ENCODE measurements at regions not wholly inside any gene's neighbourhood (a gene's known extent, or its start where the extent isn't known, plus 50 kb on each side); places are given as distances from the start of the nearest gene placed in this dataset.

DNA sequence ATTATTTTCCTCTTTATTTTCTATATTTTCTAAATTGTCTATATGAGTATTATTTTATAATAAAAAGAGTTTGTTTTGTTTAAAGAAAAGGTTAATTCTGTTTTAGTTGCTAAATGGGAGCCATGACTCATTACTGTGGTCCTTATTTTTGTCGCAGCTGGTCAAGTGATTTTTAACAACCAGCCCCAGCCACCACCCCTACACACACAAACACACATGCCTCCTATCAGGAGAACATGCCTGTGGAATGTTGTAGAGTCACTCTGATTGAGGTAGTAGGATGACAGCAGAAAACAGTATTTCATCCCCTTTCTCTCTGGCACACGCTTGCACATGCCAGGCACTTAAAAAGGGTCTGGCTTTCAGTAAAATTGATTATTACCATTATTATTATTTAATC lies 68.6 kb upstream of the GDF10 start:
- no peak for DNase-seq (ENCODE audit: low read depth)

DNA sequence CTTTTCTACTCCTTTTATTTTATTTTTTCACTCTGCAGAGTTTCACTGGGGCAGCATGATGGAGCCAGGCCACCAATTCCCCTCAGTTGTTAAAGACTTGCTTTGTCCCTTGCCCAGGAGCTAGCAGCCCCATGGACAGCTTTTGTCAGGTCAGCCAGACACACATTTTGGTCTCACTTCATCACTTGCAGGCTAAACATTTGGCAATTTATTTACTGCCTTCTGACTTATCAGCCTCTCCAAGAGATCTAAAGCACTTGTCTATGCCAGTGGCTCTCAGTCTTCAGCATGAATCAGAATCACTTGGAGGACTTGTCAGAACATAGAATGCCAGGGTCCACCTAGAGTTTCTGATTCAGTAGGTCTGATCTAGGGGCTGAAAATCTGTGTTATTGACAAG lies 66.4 kb upstream of the GDF10 start:
- no peak for DNase-seq (ENCODE audit: low read depth)

DNA sequence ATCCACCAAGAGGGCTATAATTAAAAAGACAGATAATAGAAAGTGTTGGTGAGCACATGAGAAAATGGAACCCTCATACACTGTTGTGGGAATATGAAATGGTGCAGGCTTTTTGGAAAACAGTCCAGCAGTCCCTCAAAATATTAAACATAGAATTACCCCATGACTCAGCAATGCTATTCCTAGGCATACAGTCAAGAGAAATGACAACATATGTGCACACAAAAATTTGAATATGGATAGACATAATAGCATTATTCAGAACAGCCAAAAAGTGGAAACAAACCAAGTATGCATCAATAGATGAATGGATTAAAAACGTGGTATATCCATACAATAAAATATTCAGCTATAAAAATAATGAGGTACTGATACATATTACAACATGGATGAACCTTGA lies 64.5 kb upstream of the GDF10 start:
- DNase-seq (ENCODE audit: low read depth) = no peak

DNA sequence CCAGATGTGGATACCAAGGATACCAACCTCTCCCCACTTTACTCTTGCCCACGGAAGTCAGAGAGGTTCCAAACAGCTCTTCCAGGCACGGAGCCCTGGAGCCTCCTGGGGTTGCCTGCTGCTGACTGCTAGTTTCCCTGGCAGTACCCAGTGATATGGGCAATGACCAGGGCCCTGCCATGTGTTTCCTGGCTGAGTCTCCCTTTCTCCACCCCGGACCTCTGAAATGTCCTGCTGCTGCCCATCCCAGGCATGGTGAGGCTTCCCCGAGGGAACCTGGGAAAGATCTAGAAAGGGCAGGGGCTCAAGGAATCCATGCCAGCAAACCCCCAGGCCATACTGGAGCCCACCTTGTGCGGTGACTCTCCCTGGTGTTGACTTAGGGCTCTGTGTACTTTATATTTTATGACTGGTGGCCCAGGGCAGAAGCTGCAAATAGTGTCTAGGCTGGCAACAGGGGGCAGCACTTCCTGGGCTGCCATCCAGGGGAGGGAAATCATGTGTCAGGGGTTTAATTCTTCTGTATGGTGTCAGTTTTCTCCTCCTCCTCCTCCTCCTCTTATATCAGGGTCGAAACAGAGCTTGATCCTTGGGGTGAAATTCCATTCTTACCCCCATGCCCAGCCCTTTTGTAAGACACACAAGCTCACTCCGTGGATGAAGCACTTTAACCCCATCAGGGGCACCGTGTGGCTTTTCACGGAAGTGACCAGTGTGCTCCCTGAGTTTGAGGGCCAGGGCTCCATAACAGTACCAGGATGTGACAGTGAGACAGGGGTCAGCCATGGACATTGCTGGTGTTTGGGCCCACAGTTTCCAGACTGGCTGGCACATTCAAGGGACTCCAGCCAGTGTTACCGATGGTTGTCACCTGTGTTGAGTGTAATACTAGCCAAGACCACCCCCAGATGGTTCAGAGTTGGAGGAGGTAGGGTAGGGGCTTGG lies 62.4 kb upstream of the GDF10 start:
- DNase-seq (ENCODE audit: low read depth) = no peak

DNA sequence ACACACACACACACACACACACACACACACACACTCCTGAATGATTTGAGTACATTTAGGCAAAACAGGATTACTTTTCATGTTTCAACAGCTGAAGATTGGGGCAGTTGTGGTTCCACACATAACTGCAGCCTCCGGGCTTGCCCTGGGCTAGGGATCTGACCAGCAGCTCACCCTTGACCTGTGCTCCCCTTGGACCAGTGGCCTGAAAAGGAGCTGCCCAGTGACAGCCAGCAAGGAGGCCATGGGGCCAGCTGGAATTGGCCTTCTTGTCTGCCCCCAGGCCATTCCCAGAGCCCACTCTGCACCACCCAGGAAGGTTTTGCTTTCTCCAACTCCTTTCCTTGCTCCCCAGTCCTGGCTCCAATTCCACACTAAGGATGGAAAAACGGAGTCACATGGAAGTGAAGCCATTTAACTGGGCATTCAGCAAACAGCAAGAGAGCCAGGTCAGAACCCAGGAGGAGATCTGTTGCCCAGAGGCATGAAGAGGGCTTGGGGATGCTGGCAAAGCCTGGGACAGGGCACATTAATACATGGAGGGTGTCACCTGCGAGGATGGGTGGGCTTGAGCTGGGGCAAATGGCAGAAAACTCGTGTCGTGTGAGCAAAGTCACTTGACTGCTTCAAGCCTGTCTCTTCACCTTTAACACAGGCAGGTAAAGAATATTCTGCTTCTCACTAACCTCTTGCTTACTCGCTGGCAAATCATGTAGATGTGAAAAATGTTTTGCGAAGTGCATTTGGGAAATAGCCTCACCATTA lies 61.5 kb upstream of the GDF10 start:
- no peak for DNase-seq (ENCODE audit: low read depth)

DNA sequence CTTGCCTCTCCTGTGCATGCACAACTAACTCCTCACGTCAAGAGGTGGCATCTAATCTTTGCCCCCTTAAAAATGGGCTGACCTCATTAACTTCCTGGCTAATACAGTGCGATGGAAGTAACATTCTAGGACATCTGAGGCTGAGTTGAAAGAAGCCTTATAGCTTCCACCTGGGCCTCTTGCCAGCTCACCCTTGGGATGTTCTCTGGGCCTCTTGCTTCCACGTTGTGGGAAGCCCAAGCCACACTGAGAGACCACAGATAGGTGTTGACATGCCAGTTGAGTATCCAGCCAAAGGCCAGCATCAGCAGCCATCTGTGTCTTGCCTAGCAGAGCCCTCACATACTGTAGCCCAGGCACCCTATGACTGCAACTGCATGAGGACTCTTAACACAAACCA lies 60.8 kb upstream of the GDF10 start:
- DNase-seq (ENCODE audit: low read depth) = no peak

DNA sequence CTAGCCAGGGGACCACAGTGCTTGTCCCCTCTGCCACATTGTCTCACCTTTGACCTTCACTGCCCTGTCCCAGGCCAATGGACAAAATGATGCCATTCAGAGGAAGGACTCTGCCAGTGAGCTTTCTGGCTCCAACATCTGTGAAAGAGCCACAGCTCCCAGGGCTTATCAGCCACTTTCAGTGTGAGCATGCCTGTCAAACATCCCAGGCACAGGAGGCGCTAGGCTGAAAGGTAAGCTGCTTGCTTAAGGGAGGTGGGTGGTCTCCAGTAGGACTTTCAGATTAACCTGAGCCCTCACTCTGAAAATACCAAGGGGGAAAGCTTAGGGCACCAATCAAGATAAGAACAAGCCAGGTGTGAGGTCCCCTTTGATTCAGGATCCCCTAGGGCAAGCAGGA lies 59.8 kb upstream of the GDF10 start:
- DNase-seq (ENCODE audit: low read depth) = no peak

DNA sequence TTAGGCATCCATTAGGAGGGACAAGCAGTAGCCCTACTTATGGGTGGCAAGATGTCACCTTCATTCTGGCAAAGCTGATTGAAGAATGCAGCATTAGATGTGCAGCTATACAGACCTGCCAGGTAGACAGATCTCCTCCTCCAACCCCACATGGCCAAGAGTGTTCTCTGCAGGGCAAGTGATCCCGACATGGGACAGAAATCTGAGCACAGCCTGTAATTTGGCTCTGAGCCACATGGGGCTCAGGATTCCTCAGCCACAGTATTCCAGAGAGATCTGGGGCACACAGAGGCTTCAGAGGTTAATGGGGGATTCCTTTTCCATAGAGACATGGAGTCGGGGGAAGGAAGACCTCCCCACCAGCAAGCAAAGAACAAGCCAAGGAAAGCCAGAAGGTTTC lies 58.7 kb upstream of the GDF10 start:
- DNase-seq (ENCODE audit: low read depth) = no peak

DNA sequence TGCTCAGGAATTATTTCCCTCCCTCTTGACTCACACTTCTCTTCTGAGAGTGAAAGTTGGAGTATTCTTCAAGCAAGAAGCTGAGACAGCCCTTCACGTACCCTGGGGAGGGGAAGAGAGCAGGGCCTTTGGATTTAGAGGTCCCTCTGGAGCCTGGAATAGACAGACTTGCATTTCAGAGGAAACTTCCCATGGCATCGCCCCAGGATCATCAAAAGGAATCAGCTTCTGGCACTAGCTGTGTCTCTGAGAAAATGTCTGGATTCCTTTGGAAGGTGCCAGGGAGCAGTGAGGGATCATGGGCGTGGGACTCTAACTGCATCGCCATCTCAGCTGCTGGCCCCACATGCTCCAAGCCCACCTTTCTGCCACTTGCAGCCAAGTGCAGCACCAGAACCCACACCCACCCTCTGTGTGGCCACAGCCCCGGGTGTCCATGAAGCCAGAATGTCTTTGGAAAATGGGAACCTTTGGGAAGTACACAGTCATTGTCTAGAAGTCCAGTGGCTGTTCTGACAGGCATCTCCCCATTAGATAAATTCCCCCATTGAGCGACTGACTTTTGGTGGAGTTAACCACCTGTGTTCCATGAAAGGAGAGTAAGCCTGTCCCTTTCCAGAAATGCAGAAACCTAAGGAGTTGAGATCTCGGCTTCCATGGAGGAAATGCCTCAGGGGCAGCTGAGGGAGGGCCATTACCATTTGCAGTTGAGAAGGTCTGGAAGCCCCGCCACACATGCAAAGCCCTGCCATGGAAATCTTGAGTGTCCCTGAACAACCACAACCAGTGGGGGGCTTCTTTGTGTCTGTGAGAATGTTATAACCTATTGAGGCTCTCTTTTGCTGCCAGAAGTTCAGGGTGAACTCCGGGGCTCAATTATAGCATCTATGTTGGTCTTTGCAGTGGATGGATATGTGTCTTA lies 57.8 kb upstream of the GDF10 start:
- no peak for DNase-seq (ENCODE audit: low read depth)

DNA sequence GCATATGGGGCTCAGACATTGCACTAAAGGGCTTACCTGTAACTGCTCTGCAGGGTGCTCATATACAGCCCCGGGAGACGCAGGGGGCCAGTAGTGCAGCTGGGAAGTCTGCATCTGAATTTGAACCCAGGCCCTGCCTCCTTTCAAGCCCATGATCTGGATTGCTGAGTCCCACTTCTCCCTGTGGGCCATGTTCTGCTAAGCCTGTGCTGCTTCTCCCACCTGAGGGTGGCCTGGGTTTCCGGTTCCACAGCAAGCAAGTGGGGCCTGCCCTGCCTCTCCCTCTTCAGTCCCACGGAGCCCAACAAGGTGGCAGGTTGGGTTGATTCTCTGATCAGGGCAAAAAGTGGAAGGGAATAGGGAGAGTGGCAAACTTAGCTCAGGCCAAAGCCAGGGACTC lies 56.6 kb upstream of the GDF10 start:
- no peak for DNase-seq (ENCODE audit: low read depth)

DNA sequence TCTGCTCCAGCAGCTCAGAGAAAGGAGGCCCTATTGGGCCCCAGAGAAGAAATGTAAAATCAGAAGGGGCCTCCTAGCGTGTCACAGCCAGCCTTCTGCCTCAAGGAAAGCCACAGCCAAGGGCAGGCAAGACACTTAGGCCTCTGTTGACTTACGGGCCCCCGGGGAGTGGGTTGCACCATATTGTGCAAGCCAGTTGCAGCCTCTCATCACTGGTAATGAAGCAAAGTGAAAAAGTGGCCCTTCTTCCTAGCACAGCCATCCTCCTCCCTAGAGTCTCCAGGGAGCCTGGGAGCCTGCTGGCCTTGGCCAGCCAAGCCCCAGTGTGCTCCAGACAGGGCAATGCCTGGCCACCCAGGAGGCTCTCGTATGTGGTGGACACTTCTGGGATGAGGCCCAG lies 56.2 kb upstream of the GDF10 start:
- DNase-seq (ENCODE audit: low read depth) = no peak

DNA sequence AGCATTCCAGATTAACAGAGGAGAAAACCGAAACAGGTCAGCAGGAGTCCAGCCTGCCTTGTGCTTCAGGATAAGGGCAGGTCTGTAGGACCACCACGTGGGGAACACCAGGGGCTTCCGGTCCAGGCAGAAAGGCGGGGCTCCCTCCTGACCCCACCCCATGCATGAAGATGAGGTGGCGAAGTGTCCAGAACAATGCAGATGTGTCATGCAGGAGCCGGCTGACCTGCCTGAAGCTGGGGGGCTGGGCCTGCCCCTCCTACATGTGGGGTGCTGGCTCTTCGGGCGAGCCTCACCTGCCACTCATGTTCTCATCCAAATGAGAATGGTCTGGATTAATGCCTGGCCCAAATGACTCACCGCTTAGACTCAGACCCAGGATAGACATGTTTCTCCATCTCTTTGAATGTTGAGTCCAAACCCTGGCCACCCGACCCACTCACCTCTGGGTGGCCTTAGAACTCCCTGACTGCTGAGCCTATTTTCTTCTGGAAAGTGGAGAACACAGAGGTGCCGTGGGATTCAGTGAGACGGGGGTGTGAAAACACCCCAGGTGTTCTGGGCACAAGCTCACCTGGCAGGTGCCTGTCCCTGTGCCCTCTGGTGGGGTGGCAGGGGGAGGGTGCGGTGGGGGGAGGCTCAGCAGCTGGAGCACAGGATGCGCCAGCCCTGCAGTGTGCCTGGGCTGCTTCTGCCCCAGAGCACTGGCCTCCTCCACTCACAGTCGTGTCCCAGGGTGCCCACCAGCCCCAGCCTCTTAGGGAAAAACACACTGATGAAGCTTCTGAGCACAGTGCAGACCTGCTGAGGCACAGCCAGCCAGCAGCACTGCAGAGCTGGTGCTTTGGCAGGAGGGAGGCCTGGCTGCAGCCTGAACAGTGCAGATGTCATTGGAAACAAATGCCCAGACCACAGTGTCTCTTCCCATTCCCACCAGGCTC lies 55.2 kb upstream of the GDF10 start:
- DNase-seq (ENCODE audit: low read depth) = no peak

DNA sequence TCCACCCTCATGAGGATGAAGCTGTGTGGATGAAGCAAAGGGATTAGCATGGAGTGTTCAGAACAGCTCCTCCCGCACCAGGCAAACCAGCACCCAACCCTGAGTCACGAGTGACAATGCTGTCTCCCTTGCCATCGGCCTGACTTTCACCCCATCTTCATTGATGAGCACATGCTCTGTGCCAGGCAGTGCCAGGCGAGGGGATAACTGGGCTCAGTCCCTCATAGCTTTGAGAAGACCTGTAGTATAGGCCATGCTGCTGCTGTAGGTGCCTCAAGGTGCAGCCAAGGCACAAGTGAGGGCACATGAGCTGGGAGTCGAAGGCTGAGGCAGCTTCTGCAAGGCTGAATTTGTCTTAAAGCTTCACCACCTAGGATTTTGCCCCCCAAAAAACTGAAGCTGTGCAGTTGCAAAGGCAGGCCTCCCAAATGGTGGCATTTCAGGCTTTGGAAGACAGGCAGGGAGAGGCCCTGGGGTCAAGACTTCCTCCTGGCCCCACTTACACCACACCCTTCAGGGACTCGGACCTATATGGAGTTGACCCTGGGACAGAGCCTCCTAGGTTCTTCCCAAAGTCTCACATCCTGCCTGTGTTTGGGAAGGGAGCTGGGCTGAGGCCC lies 54.2 kb upstream of the GDF10 start:
- no peak for DNase-seq (ENCODE audit: low read depth)

DNA sequence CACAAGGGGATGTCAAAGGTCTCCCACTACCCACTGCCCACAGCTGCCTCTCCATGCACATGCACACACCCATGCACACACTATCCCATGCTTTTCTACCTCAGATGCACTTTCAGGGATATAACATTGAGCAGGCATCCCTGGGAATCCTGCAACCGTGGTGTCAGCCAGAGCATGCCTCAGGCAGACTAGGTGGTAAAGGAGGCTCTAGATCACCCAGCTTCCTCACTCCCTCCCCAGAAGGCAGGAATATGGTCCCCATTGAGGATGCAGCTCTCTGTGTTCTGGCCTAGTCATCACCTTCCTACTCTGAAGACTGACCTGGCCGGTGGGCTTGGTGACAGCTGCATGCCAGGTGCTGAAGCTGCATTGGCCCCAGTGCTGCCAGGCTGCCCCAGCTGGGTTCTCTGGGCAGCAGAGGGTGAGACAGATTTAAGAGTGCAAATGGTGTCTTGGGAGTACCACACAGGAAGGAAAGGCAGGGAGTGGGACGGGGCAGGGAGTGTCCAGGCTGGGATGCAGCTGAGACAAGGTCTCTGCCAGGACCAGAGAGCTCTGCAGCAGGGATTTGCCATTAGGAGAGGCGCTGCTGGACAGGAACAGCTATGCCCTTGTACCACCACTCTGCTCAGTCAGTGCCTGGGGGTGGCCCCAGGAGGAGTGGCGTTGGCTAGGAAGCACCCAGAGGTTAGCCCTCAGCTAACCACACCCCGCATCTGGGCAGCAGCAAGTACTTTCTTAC lies 53.4 kb upstream of the GDF10 start:
- no peak for DNase-seq (ENCODE audit: low read depth)

DNA sequence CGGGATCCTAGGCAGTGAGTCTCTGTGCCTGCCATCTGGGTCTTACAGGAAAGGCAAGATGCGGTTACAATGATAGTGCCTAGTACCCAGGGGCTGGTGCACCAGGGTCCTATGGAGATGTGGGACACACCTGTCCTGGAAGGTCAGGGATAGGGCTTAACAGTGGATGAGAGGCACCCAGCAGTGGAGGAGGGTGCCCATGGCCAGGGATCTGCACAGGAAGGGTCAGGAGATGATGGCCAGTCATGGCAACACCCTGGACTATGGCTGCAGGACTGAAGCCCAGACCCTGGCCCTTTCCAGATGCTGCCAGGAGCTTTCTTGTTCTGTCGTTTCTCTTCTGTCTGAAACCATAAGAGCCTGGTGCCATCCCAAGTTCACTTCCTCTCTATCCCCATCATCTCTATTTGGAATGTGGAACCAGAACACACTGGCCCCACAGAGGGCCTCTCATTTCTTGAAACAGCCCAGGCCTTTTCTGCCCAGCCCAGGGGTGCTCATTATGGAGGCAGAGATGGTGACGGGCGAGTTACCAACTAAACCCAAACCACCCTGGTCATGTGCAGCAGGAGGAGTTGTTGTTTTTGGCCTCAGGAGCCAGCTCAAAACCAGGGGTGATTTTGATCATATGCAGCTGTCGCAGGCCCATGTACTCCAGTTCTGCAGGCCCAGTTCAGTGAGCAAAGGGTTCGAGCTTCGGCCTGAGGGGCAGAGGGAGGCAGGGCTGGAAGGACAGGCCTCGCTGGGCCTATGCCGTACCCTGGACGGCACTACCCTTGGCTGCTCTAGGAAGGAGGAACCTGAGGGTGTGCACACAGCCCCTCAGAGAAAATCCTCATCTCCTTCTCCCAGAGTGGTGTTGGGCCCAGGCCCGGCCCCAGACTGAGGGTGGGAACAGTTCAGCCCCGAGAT lies 52.6 kb upstream of the GDF10 start:
- no peak for DNase-seq (ENCODE audit: low read depth)

DNA sequence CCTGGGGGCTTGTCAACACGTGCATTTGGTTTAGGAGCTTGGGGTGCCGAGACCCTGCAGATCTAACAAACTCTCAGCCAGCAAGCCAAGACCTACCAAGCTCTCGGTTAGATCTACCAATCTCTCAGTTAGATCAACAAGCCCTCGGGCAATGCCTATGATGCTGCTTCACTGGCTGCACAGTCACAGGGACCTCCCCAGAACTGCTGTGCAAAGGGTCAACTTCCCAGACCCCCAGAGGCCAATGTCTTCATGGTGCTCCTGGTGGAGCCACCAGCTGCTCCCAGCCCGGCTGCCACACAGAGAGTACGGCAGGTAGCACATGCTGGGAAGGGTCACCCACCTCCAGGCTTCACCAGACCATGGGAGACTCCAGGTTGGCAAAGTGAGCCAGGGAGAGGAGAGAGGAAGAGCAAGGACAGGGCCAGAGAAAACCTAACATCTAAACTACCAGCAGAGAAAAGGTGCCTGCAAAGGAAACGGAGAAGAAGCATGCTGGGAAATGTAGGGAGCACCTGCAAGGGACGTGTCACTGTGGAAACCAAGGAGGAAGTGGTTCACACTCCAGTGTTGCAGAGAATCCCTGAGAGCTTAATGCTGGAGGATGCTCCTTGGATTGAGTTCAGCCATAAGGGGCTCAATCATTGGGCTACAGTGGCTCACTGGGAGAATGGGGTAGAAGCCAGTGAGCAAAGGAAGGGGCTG lies 51.5 kb upstream of the GDF10 start:
- DNase-seq (ENCODE audit: low read depth) = no peak

DNA sequence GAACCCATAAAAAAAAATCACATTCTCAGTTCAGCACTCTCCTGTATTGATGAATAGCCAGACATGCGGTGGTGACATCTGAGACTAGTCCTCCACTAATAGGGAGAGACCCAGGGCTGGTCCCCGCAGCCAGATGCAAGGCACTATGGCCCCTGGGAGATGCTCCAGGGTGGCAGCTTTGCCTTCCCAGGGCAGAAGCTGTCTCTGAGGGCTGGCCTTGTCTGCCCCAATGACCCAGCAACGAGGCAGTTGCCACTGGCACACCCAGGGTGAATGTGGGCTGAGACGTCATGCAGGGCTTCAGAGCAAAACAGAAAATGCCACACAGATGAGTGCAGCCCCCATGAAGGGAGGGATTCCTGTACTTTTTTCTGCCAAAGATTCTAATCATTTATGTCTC lies 50.1 kb upstream of the GDF10 start:
- DNase-seq (ENCODE audit: low read depth) = no peak
